Neural cell (in vitro differentiated cells): ENCODE measurements at regions not wholly inside any gene's neighbourhood (a gene's known extent, or its start where the extent isn't known, plus 50 kb on each side); places are given as distances from the start of the nearest gene placed in this dataset.

Experiments
- H2AFZ ChIP-seq: fragments of 200-600, 300-800 bp; sonication (generic), shearing (Covaris generic); 2 replicates; pipeline ENCODE4 v1.6.0; 2014; ENCODE audit warnings: low read depth, mild to moderate bottlenecking, antibody characterized with exemption, low read length, moderate library complexity
- H3F3A ChIP-seq: fragments of 200-600 bp; shearing (Covaris generic); 2 replicates; pipeline ENCODE4 v1.6.1; 2016; ENCODE audit warnings: mild to moderate bottlenecking, moderate library complexity, mixed read lengths, antibody characterized with exemption, low read length; ENCODE audit not compliant: insufficient read depth, poor library complexity, severe bottlenecking
- H3K27ac ChIP-seq: fragments of 200-600, 300-800 bp; sonication (generic), shearing (Covaris generic); 2 replicates; pipeline ENCODE4 v1.5.1; 2014; ENCODE audit warnings: mild to moderate bottlenecking, low read length, moderate library complexity
- H3K27me3 ChIP-seq: fragments of 300-800, 200-600 bp; sonication (generic), shearing (Covaris generic); 2 replicates; pipeline ENCODE4 v1.6.0; 2014; ENCODE audit warnings: mild to moderate bottlenecking, low read depth, low read length, moderate library complexity; ENCODE audit not compliant: insufficient read depth
- H3K36me3 ChIP-seq: fragments of 300-800, 200-600 bp; sonication (generic), shearing (Covaris generic); 2 replicates; pipeline ENCODE4 v1.5.1; 2014; ENCODE audit warnings: mild to moderate bottlenecking, antibody characterized with exemption, low read length, moderate library complexity; ENCODE audit not compliant: insufficient read depth
- H3K4me2 ChIP-seq: fragments of 300-800, 200-600 bp; sonication (generic), shearing (Covaris generic); 2 replicates; pipeline ENCODE4 v1.6.0; 2014; ENCODE audit warnings: mild to moderate bottlenecking, low read length
- H3K4me3 ChIP-seq: fragments of 300-800, 200-600 bp; sonication (generic), shearing (Covaris generic); 2 replicates; pipeline ENCODE4 v1.5.1; 2014; ENCODE audit warnings: mild to moderate bottlenecking, low read length, moderate library complexity
- H3K79me2 ChIP-seq: fragments of 200-600 bp; shearing (Covaris generic); replicated peaks from 2 replicates; pipeline ENCODE4 v1.6.0; 2014; ENCODE audit warnings: mild to moderate bottlenecking, low read length, moderate library complexity; ENCODE audit not compliant: insufficient read depth
- H3K9ac ChIP-seq: fragments of 300-800, 200-600 bp; sonication (generic), shearing (Covaris generic); 2 replicates; pipeline ENCODE4 v1.6.1; 2016; ENCODE audit warnings: mild to moderate bottlenecking, low read length, mixed read lengths
- H3K9me2 ChIP-seq: fragments of 200-600 bp; shearing (Covaris generic); 2 replicates; pipeline ENCODE4 v1.6.1; 2016; ENCODE audit warnings: mild to moderate bottlenecking, low read length, mixed read lengths; ENCODE audit not compliant: insufficient read depth
- H3K9me3 ChIP-seq: fragments of 200-600, 300-800 bp; sonication (generic), shearing (Covaris generic); 2 replicates; pipeline ENCODE4 v1.6.1; 2016; ENCODE audit warnings: mild to moderate bottlenecking, mixed run types, low read length, moderate library complexity, mixed read lengths
- H4K20me1 ChIP-seq: fragments of 200-600 bp; shearing (Covaris generic); 2 replicates; pipeline ENCODE4 v1.6.1; 2016; ENCODE audit warnings: mild to moderate bottlenecking, mixed run types; ENCODE audit not compliant: insufficient read depth
- CTCF ChIP-seq: fragments of 450-650 bp; IDR thresholded peaks from 2 replicates; pipeline ENCODE4 v1.5.1; 2014; ENCODE audit warnings: antibody characterized with exemption, mild to moderate bottlenecking, moderate library complexity; ENCODE audit not compliant: poor library complexity, severe bottlenecking
- EP300 ChIP-seq: fragments of 450-650 bp; conservative IDR thresholded peaks from 2 replicates; pipeline ENCODE4 v1.6.1; 2014; ENCODE audit warnings: antibody characterized with exemption, mild to moderate bottlenecking, moderate library complexity; ENCODE audit not compliant: poor library complexity, severe bottlenecking
- EZH2 ChIP-seq: fragments of 200-600, 300-800 bp; shearing (Covaris generic), sonication (generic); IDR thresholded peaks from 2 replicates; pipeline ENCODE4 v1.6.1; 2014; ENCODE audit warnings: antibody characterized with exemption, low read length, borderline replicate concordance, mild to moderate bottlenecking; ENCODE audit not compliant: insufficient read depth, poor library complexity, severe bottlenecking
- MXI1 ChIP-seq: fragments of 450-650 bp; conservative IDR thresholded peaks from 2 replicates; pipeline ENCODE4 v1.6.1; 2014; ENCODE audit warnings: antibody characterized with exemption, mild to moderate bottlenecking; ENCODE audit not compliant: poor library complexity, severe bottlenecking
- POLR2AphosphoS5 ChIP-seq: IDR thresholded peaks from 2 replicates; pipeline ENCODE4 v1.6.1; 2012
- RAD21 ChIP-seq: fragments of 450-650 bp; conservative IDR thresholded peaks from 2 replicates; pipeline ENCODE4 v1.6.1; 2014; ENCODE audit warnings: antibody characterized with exemption, mild to moderate bottlenecking, moderate library complexity
- REST ChIP-seq: IDR thresholded peaks from 2 replicates; pipeline ENCODE4 v1.6.1; 2012; ENCODE audit warnings: borderline replicate concordance
- SMC3 ChIP-seq: fragments of 450-650 bp; conservative IDR thresholded peaks from 2 replicates; pipeline ENCODE4 v1.6.1; 2014; ENCODE audit warnings: antibody characterized with exemption, mild to moderate bottlenecking, moderate library complexity; ENCODE audit not compliant: poor library complexity
- TAF1 ChIP-seq: IDR thresholded peaks from 2 replicates; pipeline ENCODE4 v1.6.1; 2012; ENCODE audit warnings: low read depth

GRCh38 chr1:115467196-115467595 is 129.1 kb upstream of the NGF start:
- Histone ChIP-seq H3K9me2 (no peaks in the 10 kb centered on the region), H3K4me2 (no peak overlapping the region), H2AFZ (no peak overlapping the region), H3F3A (no peaks in the 10 kb centered on the region), H3K27ac (no peak overlapping the region), H3K9me3 (no peaks in the 10 kb centered on the region), H3K79me2 (no peaks in the 10 kb centered on the region), H3K36me3 (no peaks in the 10 kb centered on the region), H3K9ac (no peak overlapping the region), H3K27me3 (no peaks in the 10 kb centered on the region), H4K20me1 (no peaks in the 10 kb centered on the region), H3K4me3 (no peak overlapping the region)
- no peak for TF ChIP-seq EP300

GRCh38 chr1:115466433-115466832 is 128.4 kb upstream of the NGF start:
- no peak overlapping the region for H3K27ac ChIP-seq
- H3K4me2 ChIP-seq, result no peak overlapping the region
- H3K36me3 ChIP-seq, result no peaks in the 10 kb centered on the region
- no peaks in the 10 kb centered on the region for H3K9me2 ChIP-seq
- H3K27me3 ChIP-seq, result no peaks in the 10 kb centered on the region
- no peak overlapping the region for H3K9ac ChIP-seq
- H2AFZ ChIP-seq, result no peak overlapping the region
- no peaks in the 10 kb centered on the region for H4K20me1 ChIP-seq
- H3K9me3 ChIP-seq, result no peaks in the 10 kb centered on the region
- H3F3A ChIP-seq, result no peaks in the 10 kb centered on the region
- H3K79me2 ChIP-seq, result no peaks in the 10 kb centered on the region
- TF ChIP-seq REST (no peak), TAF1 (no peak)
- no peak overlapping the region for H3K4me3 ChIP-seq

GRCh38 chr1:115465802-115466363 is 127.8 kb upstream of the NGF start:
- H3K79me2 ChIP-seq, result no peaks in the 10 kb centered on the region
- H3K27me3 ChIP-seq, result no peaks in the 10 kb centered on the region
- no peaks in the 10 kb centered on the region for H3K36me3 ChIP-seq
- no peak overlapping the region for H3K4me2 ChIP-seq
- no peaks in the 10 kb centered on the region for H4K20me1 ChIP-seq
- H3F3A ChIP-seq, result no peaks in the 10 kb centered on the region
- H3K9me2 ChIP-seq, result no peaks in the 10 kb centered on the region
- H2AFZ ChIP-seq, result no peak overlapping the region
- H3K4me3 ChIP-seq, result no peak overlapping the region
- no peak overlapping the region for H3K9ac ChIP-seq
- TF ChIP-seq EZH2 (no peak), MXI1 (no peak)
- no peaks in the 10 kb centered on the region for H3K9me3 ChIP-seq
- H3K27ac ChIP-seq, result no peak overlapping the region

GRCh38 chr1:115463347-115463746 is 125.3 kb upstream of the NGF start:
- no peak for TF ChIP-seq TAF1
- no peak for TF ChIP-seq SMC3
- TF ChIP-seq RAD21, result no peak
- TF ChIP-seq REST, result no peak
- TF ChIP-seq CTCF, result no peak
- TF ChIP-seq POLR2AphosphoS5, result no peak
- no peak for TF ChIP-seq EZH2
- TF ChIP-seq MXI1, result no peak
- no peak for TF ChIP-seq EP300
- H3K9me3 ChIP-seq, result no peaks in the 10 kb centered on the region
- H3K79me2 ChIP-seq, result no peaks in the 10 kb centered on the region
- no peaks in the 10 kb centered on the region for H3K27me3 ChIP-seq
- H3K4me3 ChIP-seq, result no peak overlapping the region
- H3K36me3 ChIP-seq, result no peaks in the 10 kb centered on the region
- H3K4me2 ChIP-seq, result no peak overlapping the region
- H4K20me1 ChIP-seq, result no peaks in the 10 kb centered on the region
- no peaks in the 10 kb centered on the region for H3F3A ChIP-seq
- no peak overlapping the region for H3K9ac ChIP-seq
- no peaks in the 10 kb centered on the region for H3K9me2 ChIP-seq
- H3K27ac ChIP-seq, result no peak overlapping the region
- no peak overlapping the region for H2AFZ ChIP-seq
